HFF-Myc (cell line): ENCODE measurements at regions not wholly inside any gene's neighbourhood (a gene's known extent, or its start where the extent isn't known, plus 50 kb on each side); places are given as distances from the start of the nearest gene placed in this dataset.
A peak's percentile ranks its signal among the peaks of the same experiment; 100 is the strongest.

Experiments used
- DNase-seq: peaks from one replicate; pipeline ENCODE4 v3.0.0-alpha.2; 2011; ENCODE audit warnings: low read depth; ENCODE audit errors: extremely low read depth
- H3K4me3 ChIP-seq: replicated peaks from 2 replicates; pipeline ENCODE4 v1.5.1; 2011; ENCODE audit warnings: low read depth, mild to moderate bottlenecking, control low read depth, low read length
- TF ChIP-seq, protein P1 (sequence below): IDR thresholded peaks from 2 replicates; pipeline ENCODE4 v1.5.1; 2012; ENCODE audit warnings: mild to moderate bottlenecking, low read depth, low read length, control low read depth; ENCODE audit errors: missing control alignments

- peak; percentile 22 for DNase-seq
- no peak overlapping the region for H3K4me3 ChIP-seq
- TF ChIP-seq, protein P1, sequence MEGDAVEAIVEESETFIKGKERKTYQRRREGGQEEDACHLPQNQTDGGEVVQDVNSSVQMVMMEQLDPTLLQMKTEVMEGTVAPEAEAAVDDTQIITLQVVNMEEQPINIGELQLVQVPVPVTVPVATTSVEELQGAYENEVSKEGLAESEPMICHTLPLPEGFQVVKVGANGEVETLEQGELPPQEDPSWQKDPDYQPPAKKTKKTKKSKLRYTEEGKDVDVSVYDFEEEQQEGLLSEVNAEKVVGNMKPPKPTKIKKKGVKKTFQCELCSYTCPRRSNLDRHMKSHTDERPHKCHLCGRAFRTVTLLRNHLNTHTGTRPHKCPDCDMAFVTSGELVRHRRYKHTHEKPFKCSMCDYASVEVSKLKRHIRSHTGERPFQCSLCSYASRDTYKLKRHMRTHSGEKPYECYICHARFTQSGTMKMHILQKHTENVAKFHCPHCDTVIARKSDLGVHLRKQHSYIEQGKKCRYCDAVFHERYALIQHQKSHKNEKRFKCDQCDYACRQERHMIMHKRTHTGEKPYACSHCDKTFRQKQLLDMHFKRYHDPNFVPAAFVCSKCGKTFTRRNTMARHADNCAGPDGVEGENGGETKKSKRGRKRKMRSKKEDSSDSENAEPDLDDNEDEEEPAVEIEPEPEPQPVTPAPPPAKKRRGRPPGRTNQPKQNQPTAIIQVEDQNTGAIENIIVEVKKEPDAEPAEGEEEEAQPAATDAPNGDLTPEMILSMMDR: no peak
These were observed 291.8 kb upstream of the HAND2 start for GRCh38 chr4:173821876-173822275.

DNA sequence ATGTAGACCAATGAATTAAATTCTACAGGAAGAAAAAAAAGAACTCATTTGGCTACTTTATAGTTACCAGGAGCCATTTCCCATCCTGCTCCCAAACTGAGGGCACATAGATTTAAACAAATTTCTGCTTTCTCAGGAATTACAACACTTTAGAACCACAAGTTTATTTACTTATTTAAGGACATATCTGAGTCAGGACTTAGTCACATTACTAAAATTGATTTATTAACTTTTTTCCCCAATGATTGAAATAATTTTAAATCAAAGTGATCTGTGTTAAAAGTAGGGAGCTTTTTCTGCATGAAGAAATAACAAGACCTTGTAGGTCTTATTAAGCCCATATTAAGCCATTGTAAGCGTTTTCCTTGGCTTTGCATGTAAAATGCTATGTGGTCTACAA is 291.0 kb upstream of the HAND2 start:
- TF ChIP-seq, protein P1: no peak

DNA sequence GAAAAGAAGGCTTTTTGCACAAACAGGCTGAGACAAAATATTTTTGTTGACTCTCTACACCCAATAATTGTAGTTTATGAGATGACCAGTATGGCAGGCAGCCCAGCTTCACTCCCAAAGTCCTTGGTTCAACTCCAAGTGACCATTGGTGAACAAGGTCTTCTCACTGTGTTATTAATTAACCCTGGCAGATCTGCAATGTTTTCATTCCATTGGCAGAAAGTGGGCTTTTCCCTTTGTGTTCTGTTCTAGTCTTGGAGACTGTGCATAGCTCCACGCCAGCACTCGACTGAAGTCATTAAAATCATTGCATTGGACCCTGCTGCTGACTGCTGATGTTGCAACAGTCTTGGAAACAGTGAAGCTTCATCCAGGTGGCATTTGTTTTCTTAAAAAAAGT is 277.3 kb upstream of the HAND2 start:
- no peak overlapping the region for H3K4me3 ChIP-seq
- TF ChIP-seq, protein P1: no peak
- no peak for DNase-seq

More for the DNA sequence above, 291.0 kb upstream of the HAND2 start:
- DNase-seq: no peak
- no peak overlapping the region for H3K4me3 ChIP-seq

DNA sequence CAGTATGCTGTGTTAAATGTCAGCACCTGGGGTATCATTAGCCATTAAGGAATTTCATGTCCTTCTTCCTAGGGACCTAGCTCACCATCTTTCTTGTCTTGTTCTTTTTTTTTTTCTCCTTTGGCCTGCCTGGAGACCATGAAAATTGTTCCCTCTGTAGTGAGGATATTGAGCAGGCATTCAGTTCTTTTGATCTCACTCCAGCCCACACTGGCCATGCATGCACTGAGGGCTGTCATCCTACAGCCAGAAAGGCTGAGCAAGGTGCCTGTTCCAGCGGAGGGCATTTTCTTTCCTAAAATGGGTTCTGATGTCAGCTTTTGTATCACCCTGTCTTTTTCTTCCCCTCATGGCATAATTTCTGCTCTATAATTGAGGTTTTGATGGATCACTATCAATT is 275.9 kb upstream of the HAND2 start:
- DNase-seq: no peak
- no peak overlapping the region for H3K4me3 ChIP-seq
- TF ChIP-seq, protein P1: no peak

GRCh38 chr4:173802662-173803022 is 272.6 kb upstream of the HAND2 start:
- no peak for DNase-seq
- no peak overlapping the region for H3K4me3 ChIP-seq
- TF ChIP-seq, protein P1: no peak

GRCh38 chr4:173801876-173802661 is 272.0 kb upstream of the HAND2 start:
- TF ChIP-seq, protein P1: no peak
- no peak for DNase-seq
- H3K4me3 ChIP-seq: no peak overlapping the region

- no peak overlapping the region for H3K4me3 ChIP-seq
- TF ChIP-seq, protein P1: no peak
- DNase-seq: no peak
These were observed 271.3 kb upstream of the HAND2 start for GRCh38 chr4:173801361-173801760.
